ENCODE measurements at regions not wholly inside any gene's neighbourhood (a gene's known extent, or its start where the extent isn't known, plus 50 kb on each side); places are given as distances from the start of the nearest gene placed in this dataset.

DNA sequence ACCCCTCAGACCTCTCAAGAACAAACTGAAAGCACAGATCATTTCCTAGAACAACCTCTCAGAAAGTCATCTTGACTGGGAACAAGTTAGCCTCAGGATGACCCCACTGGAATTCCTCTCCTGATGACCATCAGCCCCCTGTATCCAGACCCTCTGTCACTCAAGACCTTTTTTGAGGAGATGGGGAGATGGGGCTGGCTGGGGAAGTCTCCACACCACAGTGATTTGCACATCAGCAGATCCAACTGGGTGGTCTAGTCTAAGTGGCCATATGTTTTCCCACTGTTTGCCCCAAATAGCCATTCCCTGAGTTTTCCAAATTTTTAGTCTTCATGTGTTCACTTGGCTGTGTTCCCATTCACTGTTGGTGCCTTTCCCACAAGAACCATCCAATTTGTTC is 452.4 kb upstream of the NPVF start:
- no peak for TF ChIP-seq POLR2A (IDR thresholded peaks at IDR 0.05)
- TF ChIP-seq, protein P1, sequence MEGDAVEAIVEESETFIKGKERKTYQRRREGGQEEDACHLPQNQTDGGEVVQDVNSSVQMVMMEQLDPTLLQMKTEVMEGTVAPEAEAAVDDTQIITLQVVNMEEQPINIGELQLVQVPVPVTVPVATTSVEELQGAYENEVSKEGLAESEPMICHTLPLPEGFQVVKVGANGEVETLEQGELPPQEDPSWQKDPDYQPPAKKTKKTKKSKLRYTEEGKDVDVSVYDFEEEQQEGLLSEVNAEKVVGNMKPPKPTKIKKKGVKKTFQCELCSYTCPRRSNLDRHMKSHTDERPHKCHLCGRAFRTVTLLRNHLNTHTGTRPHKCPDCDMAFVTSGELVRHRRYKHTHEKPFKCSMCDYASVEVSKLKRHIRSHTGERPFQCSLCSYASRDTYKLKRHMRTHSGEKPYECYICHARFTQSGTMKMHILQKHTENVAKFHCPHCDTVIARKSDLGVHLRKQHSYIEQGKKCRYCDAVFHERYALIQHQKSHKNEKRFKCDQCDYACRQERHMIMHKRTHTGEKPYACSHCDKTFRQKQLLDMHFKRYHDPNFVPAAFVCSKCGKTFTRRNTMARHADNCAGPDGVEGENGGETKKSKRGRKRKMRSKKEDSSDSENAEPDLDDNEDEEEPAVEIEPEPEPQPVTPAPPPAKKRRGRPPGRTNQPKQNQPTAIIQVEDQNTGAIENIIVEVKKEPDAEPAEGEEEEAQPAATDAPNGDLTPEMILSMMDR (IDR thresholded peaks at IDR 0.05) = no peak

All from adrenal gland (tissue), 5 donors.